HCT116 (cell line): ENCODE measurements at regions not wholly inside any gene's neighbourhood (a gene's known extent, or its start where the extent isn't known, plus 50 kb on each side); places are given as distances from the start of the nearest gene placed in this dataset.

ENCODE experiments used
- ATAC-seq: fragments of 200-7000 bp; cut with Tn5 transposase; 2 replicates; pipeline ENCODE4 v1.9.1; 2020; ENCODE audit warnings: mild to moderate bottlenecking, moderate library complexity
- BruUV-seq: library from RNA; stranded (reverse); fragments of 400-500 nt; replicated peaks from 2 replicates; lab custom pipeline; 2021; lab: Mats Ljungman, UMichigan
- CTCF ChIA-PET: fragments of 300-600 bp; sonication (Branson Sonifier 250); formaldehyde crosslinking; loops from one replicate; lab custom pipeline; 2021; ENCODE audit warnings: antibody characterized with exemption; lab: Charles Lee
- POLR2A ChIA-PET: fragments of 300-600, 350-600 bp; sonication (Branson Sonifier 250); formaldehyde crosslinking; loops from one replicate; lab custom pipeline; 2021; ENCODE audit warnings: antibody characterized with exemption; lab: Charles Lee
- RAD21 ChIA-PET, 2 experiments: fragments of 300-600 bp; sonication (Branson Sonifier 250); formaldehyde crosslinking; loops; one replicate each; lab custom pipeline; 2023; ENCODE audit warnings: low total read pairs in 2 of 2; ENCODE audit not compliant: uncharacterized antibody in 2 of 2, unreplicated experiment in 2 of 2, low non-redundant PET in 1 of 2; lab: Charles Lee
- DNase-seq: peaks from one replicate; pipeline ENCODE4 v3.0.0-alpha.2; 2010; ENCODE audit warnings: low read depth, low spot score
- H2AFZ ChIP-seq: fragments of 200-600 bp; shearing (Covaris generic), sonication (generic); 2 replicates; pipeline ENCODE4 v1.6.1; 2017; ENCODE audit warnings: low read depth, mixed run types, mixed read lengths, antibody characterized with exemption, low read length; ENCODE audit not compliant: poor library complexity, severe bottlenecking
- H3K27ac ChIP-seq: 2 replicates; pipeline ENCODE4 v1.5.1; 2012; ENCODE audit warnings: low read depth, low read length
- H3K27me3 ChIP-seq: fragments of 200-600 bp; sonication (generic); 2 replicates; pipeline ENCODE4 v1.6.1; 2016; ENCODE audit warnings: mixed run types, low read length, mixed read lengths; ENCODE audit not compliant: insufficient read depth
- H3K36me3 ChIP-seq, 2 experiments: fragments of 200-500 bp in 1 of 2; fragments of 200-600 bp in 1 of 2; sonication (Bioruptor generic) in 1 of 2; sonication (generic) in 1 of 2; 2 replicates each; pipeline versions ENCODE4 v1.5.1 to v1.6.1; 2014 to 2016; ENCODE audit warnings: low read length in 2 of 2, inconsistent platforms in 1 of 2, mixed read lengths in 1 of 2, mixed run types in 1 of 2; ENCODE audit not compliant: insufficient read depth in 2 of 2, control insufficient read depth in 1 of 2
- H3K4me1 ChIP-seq, 2 experiments: fragments of 200-600 bp in 1 of 2; sonication (generic) in 1 of 2; 2 replicates each; pipeline versions ENCODE4 v1.5.1 to v1.6.1; 2012 to 2017; ENCODE audit warnings: low read length in 2 of 2, inconsistent platforms in 1 of 2, mild to moderate bottlenecking in 1 of 2, mixed read lengths in 1 of 2, mixed run types in 1 of 2, moderate library complexity in 1 of 2; ENCODE audit not compliant: insufficient read depth in 2 of 2, control insufficient read depth in 1 of 2
- H3K4me2 ChIP-seq: fragments of 200-600 bp; sonication (generic); 2 replicates; pipeline ENCODE4 v1.6.1; 2017; ENCODE audit warnings: mixed run types, low read length, mixed read lengths
- H3K4me3 ChIP-seq, 2 experiments: fragments of 200-600 bp in 1 of 2; sonication (generic) in 1 of 2; replicated peaks in 1 of 2; 2 replicates each; pipeline ENCODE4 v1.5.1; 2011 to 2016; ENCODE audit warnings: low read length in 2 of 2, control low read depth in 1 of 2, low read depth in 1 of 2, mild to moderate bottlenecking in 1 of 2, mixed read lengths in 1 of 2, mixed run types in 1 of 2
- H3K79me2 ChIP-seq: fragments of 200-600 bp; sonication (generic); 2 replicates; pipeline ENCODE4 v1.6.1; 2017; ENCODE audit warnings: mild to moderate bottlenecking, mixed run types, low read length, moderate library complexity, mixed read lengths; ENCODE audit not compliant: insufficient read depth
- H3K9ac ChIP-seq: fragments of 200-600 bp; sonication (generic); 2 replicates; pipeline ENCODE4 v1.6.1; 2016; ENCODE audit warnings: low read length, mixed read lengths
- H3K9me2 ChIP-seq: fragments of 200-600 bp; sonication (generic), shearing (Covaris generic); 2 replicates; pipeline ENCODE4 v1.6.1; 2017; ENCODE audit warnings: mixed run types, mild to moderate bottlenecking, moderate library complexity; ENCODE audit not compliant: insufficient read depth
- H3K9me3 ChIP-seq, 2 experiments: fragments of 200-500 bp in 1 of 2; fragments of 200-600 bp in 1 of 2; sonication (Bioruptor generic) in 1 of 2; sonication (generic) in 1 of 2; 2 replicates each; pipeline ENCODE4 v1.6.1; 2014 to 2017; ENCODE audit warnings: low read length in 2 of 2, mixed read lengths in 2 of 2, inconsistent platforms in 1 of 2, low read depth in 1 of 2, mild to moderate bottlenecking in 1 of 2, mixed run types in 1 of 2, moderate library complexity in 1 of 2; ENCODE audit not compliant: control insufficient read depth in 1 of 2, insufficient read depth in 1 of 2
- H4K20me1 ChIP-seq: fragments of 200-600 bp; sonication (generic), shearing (Covaris generic); 2 replicates; pipeline ENCODE4 v1.6.1; 2017; ENCODE audit warnings: mixed run types, mild to moderate bottlenecking, moderate library complexity; ENCODE audit not compliant: insufficient read depth
- CEBPB ChIP-seq: IDR thresholded peaks from 2 replicates; pipeline ENCODE4 v1.6.1; 2012; ENCODE audit warnings: low read depth
- POLR2AphosphoS5 ChIP-seq: IDR thresholded peaks from 2 replicates; pipeline ENCODE4 v1.6.1; 2011; ENCODE audit warnings: mild to moderate bottlenecking, low read depth, low read length, moderate library complexity
- RAD21 ChIP-seq: IDR thresholded peaks from 2 replicates; pipeline ENCODE4 v1.6.1; 2012; ENCODE audit warnings: low read depth, mild to moderate bottlenecking
- SRF ChIP-seq: IDR thresholded peaks from 2 replicates; pipeline ENCODE4 v1.6.1; 2012; ENCODE audit warnings: low read depth
- YY1 ChIP-seq: IDR thresholded peaks from 2 replicates; pipeline ENCODE4 v1.6.1; 2011; ENCODE audit warnings: low read length, low read depth, moderate library complexity, mild to moderate bottlenecking; ENCODE audit not compliant: insufficient replicate concordance; ENCODE audit errors: extremely low read depth
- intact Hi-C: fragments of 100-400 bp; cut with micrococcal nuclease; formaldehyde crosslinking; loops from 2 replicates; pipeline ENCODE4 v1.10.0; 2022
- TF ChIP-seq, protein P1 (sequence below), 3 experiments: fragments of 200-600 bp in 1 of 3; sonication (generic) in 1 of 3; IDR thresholded peaks in 2 of 3; conservative IDR thresholded peaks in 1 of 3; 2 replicates each; pipeline ENCODE4 v1.5.1; 2012 to 2017; ENCODE audit warnings: low read depth in 2 of 3, low read length in 2 of 3, antibody characterized with exemption in 1 of 3, borderline replicate concordance in 1 of 3, control low read depth in 1 of 3, mild to moderate bottlenecking in 1 of 3, mixed read lengths in 1 of 3, mixed run types in 1 of 3, moderate library complexity in 1 of 3; ENCODE audit not compliant: insufficient read depth in 1 of 3
- TF ChIP-seq, protein P2 (sequence below): IDR thresholded peaks from 2 replicates; pipeline ENCODE4 v1.6.1; 2011; ENCODE audit warnings: mild to moderate bottlenecking, low read length, moderate library complexity; ENCODE audit not compliant: insufficient replicate concordance; ENCODE audit errors: extremely low read depth

DNA sequence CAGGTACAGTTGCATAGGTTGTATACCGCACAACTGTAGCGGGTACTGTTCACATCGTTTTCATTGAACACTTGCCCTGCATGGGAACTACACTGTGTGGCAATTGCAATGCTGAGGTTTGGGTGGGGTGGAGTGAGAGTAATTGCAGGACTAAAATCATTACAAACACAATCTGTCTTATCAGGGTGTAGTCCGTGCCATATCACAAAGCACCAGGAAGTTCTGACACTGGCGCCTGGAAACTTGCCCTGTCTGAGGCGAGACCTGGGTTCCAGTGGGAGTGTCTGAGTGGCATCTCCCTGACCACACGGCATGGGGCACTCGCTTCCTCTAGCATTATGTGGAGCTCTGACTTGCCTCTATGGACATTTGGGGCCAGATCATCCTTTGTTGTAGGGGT is 153.4 kb downstream of the RGS9 start:
- Histone ChIP-seq H3K27ac (no peak overlapping the region), H2AFZ (no peak overlapping the region), H3K9me2 (no peaks in the 10 kb centered on the region), H3K9me3 (no peaks in the 10 kb centered on the region), H3K79me2 (no peaks in the 10 kb centered on the region), H3K4me2 (no peak overlapping the region), H3K9ac (no peak overlapping the region), H3K4me3 (no peak overlapping the region), H4K20me1 (no peaks in the 10 kb centered on the region), H3K36me3 (no peaks in the 10 kb centered on the region)
- intact Hi-C loops = loop anchor here (10.0 kb wide), 1 partner anchor 1384 kb away; no protein-coding TSS in a partner anchor
- no peak for ATAC-seq
- ChIA-PET CTCF (interaction anchor here (1.8 kb wide), 1 partner anchor 874 kb away, joined by 6 read pairs; no protein-coding TSS in a partner anchor), RAD21 (interaction anchor here in 1 of 2 experiments (0.7 kb wide), 1 partner anchor 303 kb away, joined by 4 read pairs; no protein-coding TSS in a partner anchor), POLR2A (no interaction called here)
- DNase-seq = no peak
- no TSS peak for BruUV-seq
- no peak for TF ChIP-seq RAD21
- TF ChIP-seq POLR2AphosphoS5 = no peak
- TF ChIP-seq, protein P1, sequence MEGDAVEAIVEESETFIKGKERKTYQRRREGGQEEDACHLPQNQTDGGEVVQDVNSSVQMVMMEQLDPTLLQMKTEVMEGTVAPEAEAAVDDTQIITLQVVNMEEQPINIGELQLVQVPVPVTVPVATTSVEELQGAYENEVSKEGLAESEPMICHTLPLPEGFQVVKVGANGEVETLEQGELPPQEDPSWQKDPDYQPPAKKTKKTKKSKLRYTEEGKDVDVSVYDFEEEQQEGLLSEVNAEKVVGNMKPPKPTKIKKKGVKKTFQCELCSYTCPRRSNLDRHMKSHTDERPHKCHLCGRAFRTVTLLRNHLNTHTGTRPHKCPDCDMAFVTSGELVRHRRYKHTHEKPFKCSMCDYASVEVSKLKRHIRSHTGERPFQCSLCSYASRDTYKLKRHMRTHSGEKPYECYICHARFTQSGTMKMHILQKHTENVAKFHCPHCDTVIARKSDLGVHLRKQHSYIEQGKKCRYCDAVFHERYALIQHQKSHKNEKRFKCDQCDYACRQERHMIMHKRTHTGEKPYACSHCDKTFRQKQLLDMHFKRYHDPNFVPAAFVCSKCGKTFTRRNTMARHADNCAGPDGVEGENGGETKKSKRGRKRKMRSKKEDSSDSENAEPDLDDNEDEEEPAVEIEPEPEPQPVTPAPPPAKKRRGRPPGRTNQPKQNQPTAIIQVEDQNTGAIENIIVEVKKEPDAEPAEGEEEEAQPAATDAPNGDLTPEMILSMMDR (IDR thresholded peaks at IDR 0.05 in 2 of 3, conservative IDR thresholded peaks at IDR 0.05 in 1 of 3; ENCODE audit: borderline replicate concordance in 1 of 3, insufficient read depth in 1 of 3, low read depth in 2 of 3, low read length in 2 of 3) = no peak
- no peak for TF ChIP-seq YY1
- TF ChIP-seq, protein P2, sequence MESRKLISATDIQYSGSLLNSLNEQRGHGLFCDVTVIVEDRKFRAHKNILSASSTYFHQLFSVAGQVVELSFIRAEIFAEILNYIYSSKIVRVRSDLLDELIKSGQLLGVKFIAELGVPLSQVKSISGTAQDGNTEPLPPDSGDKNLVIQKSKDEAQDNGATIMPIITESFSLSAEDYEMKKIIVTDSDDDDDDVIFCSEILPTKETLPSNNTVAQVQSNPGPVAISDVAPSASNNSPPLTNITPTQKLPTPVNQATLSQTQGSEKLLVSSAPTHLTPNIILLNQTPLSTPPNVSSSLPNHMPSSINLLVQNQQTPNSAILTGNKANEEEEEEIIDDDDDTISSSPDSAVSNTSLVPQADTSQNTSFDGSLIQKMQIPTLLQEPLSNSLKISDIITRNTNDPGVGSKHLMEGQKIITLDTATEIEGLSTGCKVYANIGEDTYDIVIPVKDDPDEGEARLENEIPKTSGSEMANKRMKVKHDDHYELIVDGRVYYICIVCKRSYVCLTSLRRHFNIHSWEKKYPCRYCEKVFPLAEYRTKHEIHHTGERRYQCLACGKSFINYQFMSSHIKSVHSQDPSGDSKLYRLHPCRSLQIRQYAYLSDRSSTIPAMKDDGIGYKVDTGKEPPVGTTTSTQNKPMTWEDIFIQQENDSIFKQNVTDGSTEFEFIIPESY = no peak
- no peak for TF ChIP-seq SRF
- TF ChIP-seq CEBPB = no peak
- TF ChIP-seq, all 23 proteins: peak for 0
- Histone ChIP-seq H3K27me3 (no peaks in the 10 kb centered on the region), H3K4me1 (peaks cover 4 to 15% of the 10 kb centered on the region in 2 experiments; a peak in 3 of 4 replicates)
